Testis (tissue), 2 donors: ENCODE measurements at regions not wholly inside any gene's neighbourhood (a gene's known extent, or its start where the extent isn't known, plus 50 kb on each side); places are given as distances from the start of the nearest gene placed in this dataset.

Experiments
- POLR2A ChIP-seq: fragments of 450-650 bp; IDR thresholded peaks from one replicate; pipeline ENCODE4 v1.6.1; 2017; ENCODE audit warnings: antibody characterized with exemption, mild to moderate bottlenecking, moderate library complexity
- TF ChIP-seq, protein P1 (sequence below), 3 experiments: fragments of 450-650 bp in 2 of 3; fragments of 200-600 bp in 1 of 3; sonication (generic) in 1 of 3; IDR thresholded peaks; one replicate each; pipeline ENCODE4 v1.5.1; 2016 to 2019; ENCODE audit warnings: antibody characterized with exemption in 3 of 3, mild to moderate bottlenecking in 2 of 3, moderate library complexity in 1 of 3

DNA sequence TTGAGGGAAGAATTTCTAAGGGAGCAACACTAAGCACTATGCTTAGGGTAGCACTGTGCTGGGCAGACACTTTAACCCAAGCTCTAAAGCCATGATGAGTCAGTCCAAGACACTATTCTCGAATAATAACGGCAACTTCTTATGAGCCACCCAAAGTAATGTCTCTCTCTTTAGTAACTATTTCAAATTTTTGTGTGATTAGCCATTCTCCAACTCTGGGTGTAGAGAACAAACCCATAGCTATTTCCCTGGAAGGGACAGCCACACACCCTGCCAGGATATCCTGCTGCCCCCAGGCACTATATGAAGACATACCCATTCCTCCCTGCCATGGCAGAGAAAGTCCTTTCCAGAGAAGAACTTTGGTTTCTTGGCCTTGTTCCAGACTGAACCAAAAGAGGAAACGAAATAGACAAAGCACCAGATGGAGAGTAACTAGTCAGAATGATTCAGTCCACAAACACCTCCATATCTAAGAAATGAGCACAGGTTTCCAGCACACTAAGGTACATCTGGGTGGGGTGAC is 384.9 kb upstream of the THBS1 start:
- no peak for TF ChIP-seq POLR2A
- TF ChIP-seq, protein P1, sequence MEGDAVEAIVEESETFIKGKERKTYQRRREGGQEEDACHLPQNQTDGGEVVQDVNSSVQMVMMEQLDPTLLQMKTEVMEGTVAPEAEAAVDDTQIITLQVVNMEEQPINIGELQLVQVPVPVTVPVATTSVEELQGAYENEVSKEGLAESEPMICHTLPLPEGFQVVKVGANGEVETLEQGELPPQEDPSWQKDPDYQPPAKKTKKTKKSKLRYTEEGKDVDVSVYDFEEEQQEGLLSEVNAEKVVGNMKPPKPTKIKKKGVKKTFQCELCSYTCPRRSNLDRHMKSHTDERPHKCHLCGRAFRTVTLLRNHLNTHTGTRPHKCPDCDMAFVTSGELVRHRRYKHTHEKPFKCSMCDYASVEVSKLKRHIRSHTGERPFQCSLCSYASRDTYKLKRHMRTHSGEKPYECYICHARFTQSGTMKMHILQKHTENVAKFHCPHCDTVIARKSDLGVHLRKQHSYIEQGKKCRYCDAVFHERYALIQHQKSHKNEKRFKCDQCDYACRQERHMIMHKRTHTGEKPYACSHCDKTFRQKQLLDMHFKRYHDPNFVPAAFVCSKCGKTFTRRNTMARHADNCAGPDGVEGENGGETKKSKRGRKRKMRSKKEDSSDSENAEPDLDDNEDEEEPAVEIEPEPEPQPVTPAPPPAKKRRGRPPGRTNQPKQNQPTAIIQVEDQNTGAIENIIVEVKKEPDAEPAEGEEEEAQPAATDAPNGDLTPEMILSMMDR (IDR thresholded peaks at IDR 0.05): no peak
